ENCODE measurements at regions not wholly inside any gene's neighbourhood (a gene's known extent, or its start where the extent isn't known, plus 50 kb on each side); places are given as distances from the start of the nearest gene placed in this dataset.

GRCh38 chr15:70410371-70410985 is 312.8 kb upstream of the TLE3 start:
- H3K9me3 ChIP-seq (replicated peaks; ENCODE audit: control insufficient read depth, insufficient read depth, low read depth, low read length): no peaks in the 10 kb centered on the region
- H3K79me2 ChIP-seq (ENCODE audit: control insufficient read depth, insufficient read depth, low read length): no peaks in the 10 kb centered on the region
- H3K4me1 ChIP-seq (replicated peaks in 1 of 2; ENCODE audit: control insufficient read depth in 2 of 2, insufficient read depth in 2 of 2, low read length in 2 of 2): peaks cover 0 to 3% of the 10 kb centered on the region in 2 experiments; a peak in 2 of 5 replicates
- H3K36me3 ChIP-seq (ENCODE audit: control insufficient read depth, insufficient read depth, low read length): no peaks in the 10 kb centered on the region
- BruUV-seq (replicated peaks): no TSS peak
- ATAC-seq (no peak), FAIRE-seq (no peak), DNase-seq (ENCODE audit: extremely low read depth in 1 of 4, low spot score in 3 of 4) (no peak)
- TF ChIP-seq KLF6 (CRISPR knock-in tag; IDR thresholded peaks at IDR 0.05; ENCODE audit: borderline replicate concordance) (no peak), GATA2 (CRISPR knock-in tag; IDR thresholded peaks at IDR 0.05) (no peak), SAP30 (IDR thresholded peaks at IDR 0.05; ENCODE audit: borderline replicate concordance, insufficient read depth, low read depth, low read length, poor library complexity, severe bottlenecking) (no peak), ZBTB11 (CRISPR knock-in tag; IDR thresholded peaks at IDR 0.05) (no peak), ZNF280B (CRISPR knock-in tag; IDR thresholded peaks at IDR 0.05) (no peak), ZNF778 (CRISPR knock-in tag; IDR thresholded peaks at IDR 0.05) (no peak), HLTF (IDR thresholded peaks at IDR 0.05) (no peak), POLR2AphosphoS5 (IDR thresholded peaks at IDR 0.05; ENCODE audit: control insufficient read depth, insufficient read depth, low read depth, low read length) (no peak)
- ChIA-PET CTCF (ENCODE audit: low intra/inter-chr PET ratio) (no interaction called here), POLR2A (interaction anchor here (0.5 to 1.1 kb wide), 3 partner anchors 33 to 892 kb away, joined by 3 to 4 read pairs (median 4); no protein-coding TSS in a partner anchor)
- no peak overlapping the region for H2AFZ ChIP-seq (ENCODE audit: low read depth, low read length)
- no peak overlapping the region for H3K4me2 ChIP-seq (ENCODE audit: insufficient read depth, low read length)
- H3K4me3 ChIP-seq: no peak overlapping the region
- in situ Hi-C loops (cut with MboI) (no loop called here), intact Hi-C loops (cut with micrococcal nuclease) (no loop called here)
- H3K27me3 ChIP-seq (ENCODE audit: control insufficient read depth in 2 of 2, insufficient read depth in 2 of 2, low read length in 2 of 2): peaks cover 18 to 43% of the 10 kb centered on the region in 2 experiments
- H3K9ac ChIP-seq (ENCODE audit: insufficient read depth in 1 of 2, low read depth in 2 of 2, low read length in 2 of 2): no peak overlapping the region
- no peak overlapping the region for H3K27ac ChIP-seq (ENCODE audit: extremely low read depth, low read depth, low read length)
- no peaks in the 10 kb centered on the region for H3K9me1 ChIP-seq (ENCODE audit: control insufficient read depth, insufficient read depth, low read length)
- H4K20me1 ChIP-seq (replicated peaks; ENCODE audit: control insufficient read depth, insufficient read depth, low read length): no peaks in the 10 kb centered on the region
- 6% methylated on average over 3 of the region's 3 CpGs for WGBS (ENCODE audit: insufficient coverage, low coverage, missing lambda C conversion rate)
